GM18868 (cell line): ENCODE measurements at regions not wholly inside any gene's neighbourhood (a gene's known extent, or its start where the extent isn't known, plus 50 kb on each side); places are given as distances from the start of the nearest gene placed in this dataset.

Experiments
- ATAC-seq: cut with Tn5 transposase; IDR thresholded peaks from one replicate; pipeline ENCODE4 v1.9.1; 2021; ENCODE audit warnings: mild to moderate bottlenecking, moderate library complexity; ENCODE audit not compliant: unreplicated experiment

DNA sequence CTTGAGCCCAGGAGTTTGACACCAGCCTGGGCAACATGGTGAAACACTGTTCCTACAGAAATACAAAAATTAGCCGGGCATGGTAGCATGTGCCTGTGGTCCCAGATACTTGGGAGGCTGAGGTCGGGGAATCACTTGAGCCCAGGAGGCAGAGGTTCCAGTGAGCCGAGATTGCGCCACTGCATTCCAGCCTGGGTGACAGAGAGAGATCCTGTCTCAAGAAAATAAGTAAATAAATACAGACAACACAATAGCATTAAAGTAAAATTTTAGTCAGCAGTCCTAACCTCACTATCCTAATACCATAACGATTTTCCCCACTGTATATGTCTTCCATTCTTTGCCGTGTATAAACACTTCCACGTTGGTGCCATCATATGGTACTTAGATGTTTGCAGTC lies 83.0 kb upstream of the MBOAT2 start:
- no peak for ATAC-seq

DNA sequence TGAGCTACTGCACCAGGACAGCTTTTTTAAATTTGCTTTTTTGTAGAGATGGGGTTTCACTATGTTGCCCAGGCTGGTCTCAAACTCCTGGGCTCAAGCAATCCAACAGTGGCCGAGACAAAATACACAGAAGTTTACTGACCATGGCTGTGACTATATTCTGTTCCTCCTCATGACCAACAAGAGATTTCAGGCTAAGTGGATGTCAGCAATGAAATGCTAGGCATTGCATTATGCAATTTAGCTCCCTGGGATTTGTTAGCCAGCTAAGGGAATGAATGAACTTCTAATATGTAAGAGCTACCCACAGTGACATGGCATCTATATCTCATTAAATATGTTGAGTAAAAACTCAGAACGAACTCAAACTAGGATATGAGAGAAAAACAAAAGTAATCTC lies 81.9 kb upstream of the MBOAT2 start:
- ATAC-seq = no peak

DNA sequence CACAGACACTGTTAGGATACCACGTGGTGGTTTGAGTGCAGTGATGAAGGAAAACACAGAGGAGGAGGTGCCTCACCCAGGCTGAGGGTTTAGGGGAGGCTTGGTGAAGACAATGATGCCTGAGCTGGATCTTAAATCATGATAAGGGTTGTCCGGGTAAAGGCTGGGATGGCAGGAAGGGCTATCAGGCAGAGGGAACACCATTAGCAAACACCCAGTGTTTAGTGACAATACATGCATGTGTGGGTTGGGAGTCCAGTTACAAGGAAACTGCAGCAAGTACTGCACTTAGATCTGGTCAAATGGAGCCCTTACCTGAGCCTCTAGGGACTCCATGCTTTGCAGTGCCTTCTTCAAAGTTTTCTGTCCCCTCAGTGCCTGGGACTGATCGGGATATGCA lies 79.8 kb upstream of the MBOAT2 start:
- no peak for ATAC-seq

DNA sequence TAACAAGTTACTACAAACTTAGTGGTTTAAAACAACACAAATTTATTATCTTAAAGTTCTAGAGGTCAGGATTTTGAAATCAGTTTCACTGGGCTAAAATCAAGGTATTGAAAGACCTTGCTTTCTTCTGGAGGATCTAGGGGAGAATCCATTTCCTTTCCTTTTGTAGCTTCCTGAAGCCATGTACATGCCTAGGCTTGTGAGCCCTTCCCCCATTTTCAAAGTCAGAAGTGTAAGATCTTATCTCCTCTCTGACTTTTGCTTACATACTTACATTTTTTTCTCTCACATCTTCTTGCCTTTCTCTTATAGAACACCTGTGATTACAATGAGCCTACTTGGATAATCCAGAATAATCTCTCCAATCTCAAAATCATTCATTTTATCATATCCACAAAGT lies 78.7 kb upstream of the MBOAT2 start:
- no peak for ATAC-seq

DNA sequence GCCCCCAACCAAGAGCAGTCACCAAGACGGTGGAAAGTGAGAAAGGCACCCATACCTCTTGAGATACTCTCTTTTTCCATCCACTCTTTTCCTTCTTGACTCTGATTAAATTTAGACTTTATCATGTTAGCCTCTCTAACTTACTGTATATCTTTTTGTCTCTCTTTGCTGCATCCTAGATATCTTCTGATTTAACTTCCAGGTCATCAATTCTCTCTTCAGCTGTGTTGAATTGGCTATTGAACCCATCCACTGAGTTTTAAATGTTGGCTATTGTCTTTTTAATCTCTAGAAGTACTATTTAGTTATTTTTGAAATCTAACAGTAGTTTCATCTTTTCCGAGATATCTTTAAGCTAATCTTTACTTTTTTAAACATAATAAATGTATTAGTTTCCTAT lies 78.3 kb upstream of the MBOAT2 start:
- no peak for ATAC-seq

DNA sequence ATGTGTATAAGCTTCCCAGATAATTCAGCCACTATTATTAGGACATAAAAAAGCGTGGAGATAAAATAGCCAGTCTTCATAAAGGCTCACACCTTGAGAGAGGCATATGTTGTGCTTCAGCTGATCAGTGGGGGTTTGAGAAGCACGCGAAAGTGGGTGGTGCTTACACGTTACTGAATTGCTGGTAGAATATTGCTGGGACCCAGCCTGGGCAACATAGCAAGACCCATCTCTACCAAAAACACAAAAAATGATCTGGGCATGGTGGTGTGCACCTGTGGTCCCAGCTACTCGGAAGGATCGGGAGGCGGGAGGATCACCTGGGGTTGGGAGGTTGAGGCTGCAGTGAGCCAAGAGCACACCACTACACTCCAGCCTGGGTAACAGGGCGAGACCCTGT lies 74.9 kb upstream of the MBOAT2 start:
- ATAC-seq = no peak

DNA sequence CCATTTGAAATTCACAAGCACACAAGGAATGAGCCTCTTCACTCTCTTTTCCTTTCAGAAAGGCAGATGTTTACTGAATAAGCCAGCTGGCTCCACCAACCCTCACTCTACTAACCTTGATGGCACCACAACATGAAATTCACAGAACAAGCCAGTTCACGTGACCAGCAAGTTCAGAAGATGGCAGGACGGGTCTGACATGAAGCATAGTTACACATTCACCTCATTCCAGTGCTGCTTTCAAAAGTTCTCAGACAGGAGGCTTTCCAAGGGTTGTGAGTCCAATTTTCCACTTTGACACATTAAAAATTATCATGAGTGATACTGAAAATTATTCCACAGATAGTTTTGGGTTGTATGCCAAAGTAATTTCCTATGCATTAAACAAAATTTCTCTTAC lies 74.2 kb upstream of the MBOAT2 start:
- no peak for ATAC-seq

DNA sequence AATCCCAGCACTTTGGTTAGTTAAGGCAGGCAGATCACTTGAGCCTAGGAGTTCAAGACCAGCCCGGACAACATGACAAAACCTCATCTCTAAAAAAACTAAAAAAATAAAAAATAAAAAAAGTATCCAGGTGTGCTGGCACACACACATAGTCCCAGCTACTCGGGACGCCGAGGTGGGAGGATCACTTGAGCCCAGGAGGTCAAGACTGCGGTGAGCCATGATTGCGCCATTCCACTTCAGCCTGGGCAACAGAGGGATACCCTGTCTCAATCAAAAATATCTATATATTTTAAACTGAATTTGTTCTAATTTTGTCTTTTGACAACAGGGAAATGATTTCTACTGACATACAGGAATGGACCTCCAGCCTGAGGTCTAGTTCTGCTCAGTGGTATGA lies 73.3 kb upstream of the MBOAT2 start:
- ATAC-seq = no peak

DNA sequence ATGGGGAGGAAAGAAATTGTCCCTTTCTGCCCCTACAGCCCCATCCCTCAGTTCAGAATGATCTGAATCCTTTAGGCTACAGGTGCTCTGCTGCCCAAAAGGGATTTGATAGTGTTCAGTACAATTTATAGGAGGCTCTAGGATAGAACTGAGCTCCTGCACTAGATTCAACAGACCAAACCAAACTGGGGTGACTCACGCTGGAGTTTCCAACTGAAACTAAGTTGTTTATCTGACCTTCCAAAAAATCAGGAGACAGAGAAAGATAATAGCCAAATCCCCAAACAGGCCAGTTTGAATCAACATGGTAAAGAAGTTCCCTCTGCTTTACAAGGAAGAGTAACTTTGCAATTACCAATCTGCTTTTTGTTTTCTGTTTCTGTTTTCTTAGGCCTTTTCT lies 72.7 kb upstream of the MBOAT2 start:
- no peak for ATAC-seq

DNA sequence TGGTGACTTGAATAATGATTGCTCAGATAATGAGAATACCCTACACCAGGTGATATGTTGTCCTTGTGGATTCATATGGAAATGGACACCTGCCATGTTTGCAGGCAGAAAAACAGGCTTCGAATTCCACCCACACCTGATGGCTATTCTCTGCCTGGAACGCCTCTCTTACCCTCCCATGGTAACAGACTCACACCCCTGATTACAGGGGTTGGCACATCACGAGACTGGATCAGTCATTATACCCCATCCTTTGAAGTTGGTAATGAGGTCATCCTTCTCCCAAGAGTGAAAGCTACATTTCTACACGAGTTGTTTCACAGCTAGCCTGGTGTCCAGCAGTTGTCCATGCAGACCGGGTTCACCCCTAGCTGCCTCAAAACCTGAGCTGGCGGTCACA lies 71.4 kb upstream of the MBOAT2 start:
- no peak for ATAC-seq

DNA sequence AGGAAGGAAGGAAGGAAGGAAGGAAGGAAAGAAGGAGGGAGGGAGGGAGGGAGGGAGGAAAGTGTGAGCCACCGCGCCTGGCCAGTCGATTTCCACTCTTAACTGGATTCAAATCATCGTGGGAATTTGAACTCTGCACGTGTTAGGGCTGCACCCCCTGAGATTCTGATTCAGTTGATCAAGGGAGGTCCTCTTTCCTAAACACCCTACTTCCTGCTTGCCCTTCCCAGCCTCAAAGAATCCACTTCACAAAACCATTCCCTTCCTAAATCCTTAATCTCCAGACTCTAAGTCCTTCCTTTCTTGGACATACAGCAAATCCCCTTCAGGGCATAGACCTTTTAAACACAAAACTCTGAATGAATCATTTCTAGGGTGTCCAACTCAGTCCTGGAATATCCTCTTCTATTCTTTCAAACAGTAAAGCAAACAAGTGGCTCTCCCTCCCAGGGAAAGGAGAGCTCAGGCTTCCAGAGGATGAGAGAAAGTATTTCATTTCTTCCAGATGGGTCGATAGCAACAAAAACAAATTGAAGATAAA lies 68.2 kb upstream of the MBOAT2 start:
- ATAC-seq = no peak

DNA sequence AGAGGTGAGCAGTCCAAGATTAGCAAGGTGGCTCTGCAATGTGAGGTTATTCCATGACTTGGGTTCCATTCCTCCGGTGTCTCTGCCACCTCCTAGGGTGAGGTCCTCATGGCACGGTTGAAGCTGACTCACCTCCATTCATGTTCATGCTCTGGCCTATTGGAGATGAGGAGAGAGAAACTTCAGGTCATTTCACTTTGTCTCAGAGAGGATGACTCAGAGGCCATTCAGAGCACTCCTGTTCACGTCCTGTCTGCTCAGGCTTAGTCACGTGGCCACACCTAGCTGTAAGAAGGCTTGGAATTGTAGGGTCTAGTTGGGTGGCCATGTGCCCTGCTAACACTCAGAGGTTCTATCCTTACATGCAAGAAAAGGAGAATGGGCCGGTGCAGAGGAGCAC lies 67.5 kb upstream of the MBOAT2 start:
- ATAC-seq = no peak

DNA sequence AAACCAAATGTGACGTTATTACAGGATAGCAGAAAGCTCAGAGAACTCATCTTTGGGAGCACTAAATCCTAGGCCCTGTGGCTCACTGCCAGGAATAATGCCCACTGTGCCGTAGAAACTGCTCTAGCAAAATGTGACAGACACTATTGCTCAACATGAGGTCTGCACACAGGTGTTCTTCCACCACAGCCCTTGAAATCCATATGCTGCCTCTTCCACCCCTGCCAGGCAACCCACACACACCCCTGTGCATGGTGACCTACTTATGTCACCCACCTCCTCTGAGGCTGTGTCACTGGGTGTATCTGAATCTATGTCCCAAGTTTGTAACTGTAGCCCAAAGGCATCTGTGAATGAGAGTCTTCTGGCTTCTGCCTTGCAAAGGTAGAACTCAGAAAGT lies 66.1 kb upstream of the MBOAT2 start:
- ATAC-seq = no peak

DNA sequence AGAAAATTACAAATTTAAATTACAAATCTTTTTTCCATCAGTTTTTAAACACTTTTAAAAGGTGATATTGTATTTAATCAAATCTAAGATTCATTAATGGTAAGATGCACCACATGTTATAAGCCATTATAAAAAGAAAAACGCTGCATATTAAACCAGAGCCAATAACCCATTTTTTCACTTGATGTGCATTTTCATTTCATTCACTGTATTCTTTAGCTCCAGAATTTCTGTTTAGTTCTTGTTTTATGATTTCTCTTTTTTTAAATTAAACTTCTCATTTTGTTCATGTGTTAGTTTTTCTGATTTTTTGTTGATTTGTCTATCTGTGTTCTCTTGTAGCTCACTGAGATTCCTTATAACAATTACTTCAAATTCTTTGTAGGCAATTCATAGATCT lies 62.4 kb upstream of the MBOAT2 start:
- ATAC-seq = no peak

DNA sequence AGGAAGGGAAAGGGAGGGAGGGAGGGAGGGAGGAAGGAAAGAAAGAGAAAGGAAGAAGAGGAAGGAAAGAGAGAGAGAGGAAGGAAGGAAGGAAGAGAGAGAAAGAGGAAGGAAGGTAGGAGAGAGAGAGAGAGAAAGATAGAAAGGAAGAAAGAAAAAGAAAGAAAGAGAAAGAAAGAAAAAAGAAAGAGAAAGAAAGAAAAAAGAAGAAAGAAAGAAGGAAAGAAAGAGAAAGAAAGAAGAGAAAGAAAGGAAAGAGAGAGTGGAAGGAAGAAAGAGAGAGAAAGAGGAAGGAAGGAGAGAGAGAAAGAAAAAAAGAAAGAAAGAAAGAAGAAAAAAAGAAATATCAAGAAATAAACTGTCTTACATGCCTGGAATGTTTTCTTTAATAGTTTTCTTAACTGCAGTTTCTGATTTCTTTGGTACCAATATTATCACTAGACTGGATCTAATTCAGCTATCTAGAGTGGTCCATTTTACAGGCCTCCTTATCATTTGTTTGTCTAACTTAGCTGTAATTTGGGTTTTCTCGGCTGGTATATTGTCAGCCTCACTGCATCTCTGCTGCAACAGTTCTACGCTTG lies 59.6 kb upstream of the MBOAT2 start:
- ATAC-seq = no peak

DNA sequence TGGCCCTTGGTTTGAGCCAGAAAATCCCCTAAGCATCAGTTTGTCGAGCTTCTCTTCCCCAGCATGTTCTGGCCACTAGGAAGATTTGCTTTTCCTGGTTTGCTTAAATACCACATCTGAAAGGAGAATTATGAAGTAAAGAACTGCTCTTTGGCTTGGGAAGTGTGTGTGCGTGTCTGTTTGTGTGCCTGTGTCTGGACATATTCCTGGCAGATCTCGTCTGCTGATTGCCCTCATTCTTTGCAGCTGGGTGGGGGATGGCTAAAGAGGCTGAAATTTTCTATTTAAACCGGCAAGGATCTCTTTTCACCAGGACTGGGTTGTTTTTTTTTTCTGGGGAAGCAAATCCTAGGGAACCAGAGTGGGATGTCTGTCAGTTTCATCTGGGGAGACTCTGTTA lies 57.3 kb upstream of the MBOAT2 start:
- ATAC-seq = no peak

DNA sequence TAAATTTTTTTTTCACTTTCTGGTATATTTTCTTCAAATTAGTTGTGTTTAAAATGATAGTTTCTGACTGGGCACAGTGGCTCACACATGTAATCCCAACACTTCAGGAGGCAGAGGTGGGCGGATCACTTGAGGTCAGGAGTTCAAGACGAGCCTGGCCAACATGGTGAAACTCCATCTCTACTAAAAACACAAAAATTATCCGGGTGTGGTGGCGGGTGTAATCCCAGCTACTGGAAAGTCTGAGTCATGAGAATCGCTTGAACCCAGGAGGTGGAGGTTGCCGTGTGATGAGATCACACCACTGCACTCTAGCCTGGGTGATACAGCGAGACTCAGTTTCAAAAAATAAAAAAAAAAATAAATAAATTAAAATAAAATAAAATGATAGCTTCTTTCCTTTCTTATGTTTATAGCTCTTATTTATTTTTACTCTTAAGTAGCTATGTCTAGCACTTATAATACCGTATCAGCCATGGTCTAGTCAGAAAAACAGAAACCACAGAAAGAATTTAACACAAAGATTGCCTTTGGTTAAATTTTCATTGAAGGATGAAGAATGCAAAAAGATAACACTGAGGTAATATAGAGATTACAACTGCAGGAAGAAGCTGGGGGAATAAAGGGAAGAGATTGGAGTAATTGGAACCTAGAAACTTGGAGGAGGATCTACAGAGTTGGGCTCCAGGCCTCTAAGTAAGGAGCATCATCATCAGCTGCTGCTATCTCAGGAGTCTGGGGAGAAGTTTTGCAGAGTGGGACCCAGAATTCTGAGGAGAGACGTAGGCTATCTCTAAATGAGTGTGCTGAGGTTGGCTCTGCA lies 54.7 kb upstream of the MBOAT2 start:
- ATAC-seq = no peak

DNA sequence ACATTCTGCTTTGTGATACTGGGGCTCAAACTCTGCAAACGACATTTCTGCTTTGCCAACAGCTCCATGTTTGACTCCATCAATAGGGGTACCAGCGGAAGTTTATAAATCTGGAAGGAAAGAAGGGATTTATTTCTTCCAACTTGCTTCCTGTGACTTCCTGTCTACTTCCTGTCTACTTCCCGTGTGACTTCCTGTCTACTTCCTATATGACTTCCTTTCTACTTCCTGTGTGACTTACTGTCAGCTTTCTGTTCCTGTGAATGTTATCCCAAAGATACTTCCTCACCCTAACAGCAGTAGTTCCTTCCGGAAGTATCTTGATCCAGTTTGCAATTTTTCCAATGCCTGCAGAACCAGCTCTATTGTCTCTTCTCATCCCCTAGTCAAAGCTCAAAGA lies 52.0 kb upstream of the MBOAT2 start:
- no peak for ATAC-seq

DNA sequence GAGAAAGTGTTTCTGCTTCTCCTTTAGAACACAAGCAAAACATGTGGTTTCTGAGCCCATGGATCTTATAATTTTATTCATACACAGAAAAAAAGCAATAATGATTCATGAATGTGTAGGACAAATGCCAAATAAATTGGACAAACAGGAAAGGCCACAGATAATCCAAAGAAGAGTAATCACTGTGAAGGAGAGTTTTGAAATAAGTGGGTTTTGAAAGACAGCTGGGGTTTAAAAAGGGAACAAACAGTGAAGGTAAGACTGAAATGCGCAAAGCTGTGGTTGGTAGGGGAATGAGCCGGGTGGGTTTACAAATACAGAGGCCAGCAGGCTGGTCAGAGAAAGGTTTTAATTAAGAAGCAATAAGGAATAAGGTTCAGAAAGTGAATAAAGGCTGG lies 50.0 kb upstream of the MBOAT2 start:
- ATAC-seq = no peak
